AG04450 (cell line): ENCODE measurements at regions not wholly inside any gene's neighbourhood (a gene's known extent, or its start where the extent isn't known, plus 50 kb on each side); places are given as distances from the start of the nearest gene placed in this dataset.

Experiments used
- CTCF ChIA-PET: fragments of 300-600, 350-600 bp; formaldehyde crosslinking; extraction: SDS; loops from one replicate; lab custom pipeline; 2022; ENCODE audit warnings: antibody characterized with exemption, inconsistent platforms; lab: Charles Lee
- POLR2A ChIA-PET: fragments of 350-600 bp; formaldehyde crosslinking; extraction: SDS; loops from one replicate; lab custom pipeline; 2021; ENCODE audit warnings: antibody characterized with exemption, inconsistent platforms; lab: Yijun Ruan, JAX
- DNase-seq: peaks from one replicate; pipeline ENCODE4 v3.0.0-alpha.2; 2011; ENCODE audit warnings: low read depth, low spot score
- H3K27ac ChIP-seq: one replicate; pipeline ENCODE4 v1.5.1; 2012; ENCODE audit warnings: low read depth, low read length, control low read depth
- H3K27me3 ChIP-seq: one replicate; pipeline ENCODE4 v1.6.0; 2012; ENCODE audit warnings: low read length; ENCODE audit not compliant: control insufficient read depth, insufficient read depth
- H3K4me3 ChIP-seq: 2 replicates; pipeline ENCODE4 v1.5.1; 2011; ENCODE audit warnings: mild to moderate bottlenecking, low read depth, low read length, control low read depth
- H3K9me3 ChIP-seq: 2 replicates; pipeline ENCODE4 v1.5.1; 2012; ENCODE audit warnings: low read length; ENCODE audit not compliant: control insufficient read depth, insufficient read depth
- CTCF ChIP-seq: IDR thresholded peaks from 2 replicates; pipeline ENCODE4 v1.5.1; 2011; ENCODE audit warnings: low read depth, low read length, control low read depth, inconsistent platforms

DNA sequence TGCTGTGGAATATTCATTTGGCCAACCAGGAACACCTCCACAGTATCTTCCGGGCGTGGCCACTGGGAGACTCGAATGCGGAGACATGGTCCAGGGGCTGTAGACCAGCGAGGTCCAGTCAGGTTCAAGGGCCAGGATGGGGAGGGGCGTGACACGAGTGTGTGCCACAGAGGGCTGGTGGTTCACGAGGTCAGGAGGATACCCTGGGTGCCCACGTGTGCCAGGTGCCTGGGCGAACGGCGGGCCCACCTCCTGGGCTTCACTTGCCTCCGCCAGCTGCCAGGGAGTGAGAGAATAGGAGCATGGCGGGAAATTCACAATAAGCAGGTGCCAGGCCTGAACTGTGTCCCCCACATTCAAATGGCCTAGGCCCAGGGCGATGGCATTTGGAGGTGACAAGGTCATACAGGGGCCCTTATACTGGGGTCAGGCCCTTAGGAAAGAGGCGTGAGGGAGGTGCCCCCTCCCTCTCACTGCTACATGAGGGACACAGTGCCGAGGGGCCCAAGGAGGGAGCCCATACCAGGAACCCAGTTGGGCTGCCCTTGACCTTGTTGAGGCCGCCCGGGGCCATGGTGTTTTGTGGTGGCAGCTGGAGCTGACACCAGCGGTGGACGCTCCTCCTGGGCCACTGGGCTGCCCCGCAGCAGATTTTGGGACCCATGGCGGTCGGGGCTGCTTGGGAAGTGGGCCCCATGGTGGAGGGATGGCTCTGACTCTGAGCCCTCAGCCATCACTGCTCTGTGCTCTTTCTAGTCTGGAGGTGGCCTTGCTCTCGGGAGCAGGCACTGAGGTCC lies 1268.9 kb downstream of the BRD1 start:
- Histone ChIP-seq H3K27ac (no peak overlapping the region), H3K27me3 (no peaks in the 10 kb centered on the region), H3K9me3 (peaks cover 91% of the 10 kb centered on the region), H3K4me3 (no peak overlapping the region)
- TF ChIP-seq CTCF: no peak
- CTCF ChIA-PET: no interaction called here
- DNase-seq: no peak
- POLR2A ChIA-PET: no interaction called here

GRCh38 chr22:48558016-48558415 lies 1269.7 kb downstream of the BRD1 start:
- ChIA-PET POLR2A (no interaction called here), CTCF (no interaction called here)
- H3K4me3 ChIP-seq: no peak overlapping the region
- H3K27ac ChIP-seq: no peak overlapping the region
- peaks cover 91% of the 10 kb centered on the region for H3K9me3 ChIP-seq
- no peaks in the 10 kb centered on the region for H3K27me3 ChIP-seq
- no peak for TF ChIP-seq CTCF
- DNase-seq: no peak

DNA sequence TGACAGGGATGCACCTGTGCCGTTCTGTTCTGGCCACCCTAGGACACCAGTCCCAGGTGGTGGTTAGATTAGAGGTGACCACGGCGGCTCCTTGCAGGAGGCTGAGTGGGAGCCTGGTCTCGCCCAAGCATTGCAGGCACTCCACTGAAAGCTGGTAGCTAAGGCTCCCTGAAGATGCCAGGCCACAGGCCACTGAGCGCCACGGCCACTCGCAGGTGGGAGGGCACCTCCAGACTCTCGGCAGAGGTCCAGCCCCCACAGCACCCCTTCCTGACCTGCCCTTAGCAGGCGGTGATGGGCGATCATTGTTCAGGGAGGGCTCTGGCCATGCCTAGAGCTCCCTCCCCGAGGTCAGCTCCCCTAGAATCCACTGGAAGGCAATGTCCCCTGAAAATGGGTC lies 1270.2 kb downstream of the BRD1 start:
- no peak overlapping the region for H3K4me3 ChIP-seq
- H3K27me3 ChIP-seq: no peaks in the 10 kb centered on the region
- POLR2A ChIA-PET: no interaction called here
- peaks cover 91% of the 10 kb centered on the region for H3K9me3 ChIP-seq
- CTCF ChIA-PET: no interaction called here
- TF ChIP-seq CTCF: no peak
- DNase-seq: no peak
- H3K27ac ChIP-seq: no peak overlapping the region

DNA sequence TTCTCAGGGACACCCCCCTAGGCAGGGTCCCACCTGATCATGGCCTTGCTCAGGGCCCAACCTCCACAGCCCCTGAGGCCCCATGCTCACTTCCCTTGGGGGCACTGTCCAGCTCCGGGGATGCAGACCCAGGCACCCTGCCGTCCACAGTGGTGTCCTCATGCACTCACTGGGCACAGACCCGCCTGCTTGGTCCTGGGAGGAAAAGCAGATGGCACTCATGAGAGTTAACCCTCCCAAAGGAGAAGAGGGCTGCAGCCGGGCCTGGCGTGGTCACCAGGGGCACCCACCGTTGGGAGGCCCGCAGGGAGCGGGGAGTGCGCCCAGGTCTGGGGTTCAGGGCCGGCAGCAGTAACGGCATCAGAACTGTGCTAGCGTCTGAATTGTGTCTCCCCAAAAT lies 1270.9 kb downstream of the BRD1 start:
- TF ChIP-seq CTCF: no peak
- Histone ChIP-seq H3K27me3 (no peaks in the 10 kb centered on the region), H3K4me3 (no peak overlapping the region), H3K27ac (no peak overlapping the region), H3K9me3 (peaks cover 92% of the 10 kb centered on the region)
- CTCF ChIA-PET: no interaction called here
- POLR2A ChIA-PET: no interaction called here
- DNase-seq: no peak

DNA sequence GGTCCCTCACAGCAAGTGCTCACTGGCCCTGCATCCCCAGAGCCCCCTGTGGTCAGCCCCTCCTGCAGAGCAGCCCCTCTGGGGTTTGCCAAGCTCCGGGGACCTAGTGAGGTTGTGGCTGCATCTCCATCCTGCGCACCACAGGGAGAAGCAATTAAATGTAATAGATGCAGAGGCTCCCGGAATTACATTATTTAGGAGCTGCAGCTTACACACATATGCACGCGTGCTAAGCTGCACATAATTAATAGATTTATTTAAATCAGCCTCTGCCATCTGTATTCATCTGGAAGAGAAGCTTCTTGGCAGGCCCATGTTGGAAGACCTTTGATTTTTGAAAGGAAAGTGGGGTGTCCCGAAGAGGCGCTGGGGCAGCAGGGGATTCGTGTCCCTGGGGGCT lies 1271.5 kb downstream of the BRD1 start:
- POLR2A ChIA-PET: no interaction called here
- no peaks in the 10 kb centered on the region for H3K27me3 ChIP-seq
- DNase-seq: no peak
- peaks cover 92% of the 10 kb centered on the region for H3K9me3 ChIP-seq
- H3K27ac ChIP-seq: no peak overlapping the region
- CTCF ChIA-PET: no interaction called here
- no peak for TF ChIP-seq CTCF
- no peak overlapping the region for H3K4me3 ChIP-seq
